PFSK-1 (cell line): ENCODE measurements at regions not wholly inside any gene's neighbourhood (a gene's known extent, or its start where the extent isn't known, plus 50 kb on each side); places are given as distances from the start of the nearest gene placed in this dataset.

Experiments
- FOXP2 ChIP-seq: optimal IDR thresholded peaks from 2 replicates; pipeline ENCODE3; 2011; ENCODE audit warnings: borderline replicate concordance, control low read depth, inconsistent platforms; ENCODE audit not compliant: insufficient read depth; ENCODE audit errors: extremely low read length, extremely low read depth
- POLR2AphosphoS5 ChIP-seq: IDR thresholded peaks from 2 replicates; pipeline ENCODE4 v1.6.1; 2012; ENCODE audit warnings: low read depth, mild to moderate bottlenecking, control low read depth, low read length, moderate library complexity
- SIN3A ChIP-seq: IDR thresholded peaks from 2 replicates; pipeline ENCODE4 v1.6.1; 2012; ENCODE audit warnings: mild to moderate bottlenecking, low read length, moderate library complexity, borderline replicate concordance; ENCODE audit not compliant: insufficient read depth
- TAF1 ChIP-seq: IDR thresholded peaks from 2 replicates; pipeline ENCODE4 v1.6.1; 2012; ENCODE audit warnings: low read length, control low read depth, borderline replicate concordance; ENCODE audit not compliant: insufficient read depth
- TF ChIP-seq, protein P1 (sequence below), 2 experiments: IDR thresholded peaks; 2 replicates each; pipeline versions ENCODE4 v1.6.1 to v1.8.0; 2011 to 2012; ENCODE audit warnings: low read depth in 2 of 2, low read length in 2 of 2, control low read depth in 1 of 2, inconsistent platforms in 1 of 2, mild to moderate bottlenecking in 1 of 2, moderate library complexity in 1 of 2; ENCODE audit not compliant: insufficient read depth in 1 of 2

- TF ChIP-seq, protein P1, sequence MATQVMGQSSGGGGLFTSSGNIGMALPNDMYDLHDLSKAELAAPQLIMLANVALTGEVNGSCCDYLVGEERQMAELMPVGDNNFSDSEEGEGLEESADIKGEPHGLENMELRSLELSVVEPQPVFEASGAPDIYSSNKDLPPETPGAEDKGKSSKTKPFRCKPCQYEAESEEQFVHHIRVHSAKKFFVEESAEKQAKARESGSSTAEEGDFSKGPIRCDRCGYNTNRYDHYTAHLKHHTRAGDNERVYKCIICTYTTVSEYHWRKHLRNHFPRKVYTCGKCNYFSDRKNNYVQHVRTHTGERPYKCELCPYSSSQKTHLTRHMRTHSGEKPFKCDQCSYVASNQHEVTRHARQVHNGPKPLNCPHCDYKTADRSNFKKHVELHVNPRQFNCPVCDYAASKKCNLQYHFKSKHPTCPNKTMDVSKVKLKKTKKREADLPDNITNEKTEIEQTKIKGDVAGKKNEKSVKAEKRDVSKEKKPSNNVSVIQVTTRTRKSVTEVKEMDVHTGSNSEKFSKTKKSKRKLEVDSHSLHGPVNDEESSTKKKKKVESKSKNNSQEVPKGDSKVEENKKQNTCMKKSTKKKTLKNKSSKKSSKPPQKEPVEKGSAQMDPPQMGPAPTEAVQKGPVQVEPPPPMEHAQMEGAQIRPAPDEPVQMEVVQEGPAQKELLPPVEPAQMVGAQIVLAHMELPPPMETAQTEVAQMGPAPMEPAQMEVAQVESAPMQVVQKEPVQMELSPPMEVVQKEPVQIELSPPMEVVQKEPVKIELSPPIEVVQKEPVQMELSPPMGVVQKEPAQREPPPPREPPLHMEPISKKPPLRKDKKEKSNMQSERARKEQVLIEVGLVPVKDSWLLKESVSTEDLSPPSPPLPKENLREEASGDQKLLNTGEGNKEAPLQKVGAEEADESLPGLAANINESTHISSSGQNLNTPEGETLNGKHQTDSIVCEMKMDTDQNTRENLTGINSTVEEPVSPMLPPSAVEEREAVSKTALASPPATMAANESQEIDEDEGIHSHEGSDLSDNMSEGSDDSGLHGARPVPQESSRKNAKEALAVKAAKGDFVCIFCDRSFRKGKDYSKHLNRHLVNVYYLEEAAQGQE (IDR thresholded peaks at IDR 0.05; ENCODE audit: insufficient read depth in 1 of 2, low read depth in 2 of 2, low read length in 2 of 2): no peak
- TF ChIP-seq TAF1 (no peak), SIN3A (no peak), POLR2AphosphoS5 (no peak), FOXP2 (no peak)
Measured at GRCh38 chr1:182134257-182134656, 72.7 kb upstream of the ZNF648 start.

DNA sequence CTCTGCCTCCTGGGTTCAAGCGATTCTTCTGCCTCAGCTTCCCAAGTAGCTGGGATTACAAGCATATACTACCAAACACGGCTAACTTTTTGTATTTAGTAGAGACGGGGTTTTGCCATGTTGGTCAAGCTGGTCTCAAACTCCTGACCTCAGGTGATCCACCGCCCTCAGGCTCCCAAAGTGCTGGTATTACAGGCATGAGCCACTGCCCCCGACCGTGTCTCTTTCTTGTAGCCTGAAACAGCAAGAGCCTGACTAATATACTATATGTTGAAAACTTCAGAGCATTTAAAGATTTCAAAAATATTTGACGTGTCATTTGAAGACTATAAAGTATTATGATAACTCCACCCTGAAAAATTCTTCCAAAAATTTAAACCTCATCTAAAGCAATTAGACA lies 71.7 kb upstream of the ZNF648 start:
- TF ChIP-seq POLR2AphosphoS5 (no peak), TAF1 (no peak), SIN3A (no peak), FOXP2 (no peak)
- TF ChIP-seq, protein P1 (IDR thresholded peaks at IDR 0.05; ENCODE audit: insufficient read depth in 1 of 2, low read depth in 2 of 2, low read length in 2 of 2): no peak

DNA sequence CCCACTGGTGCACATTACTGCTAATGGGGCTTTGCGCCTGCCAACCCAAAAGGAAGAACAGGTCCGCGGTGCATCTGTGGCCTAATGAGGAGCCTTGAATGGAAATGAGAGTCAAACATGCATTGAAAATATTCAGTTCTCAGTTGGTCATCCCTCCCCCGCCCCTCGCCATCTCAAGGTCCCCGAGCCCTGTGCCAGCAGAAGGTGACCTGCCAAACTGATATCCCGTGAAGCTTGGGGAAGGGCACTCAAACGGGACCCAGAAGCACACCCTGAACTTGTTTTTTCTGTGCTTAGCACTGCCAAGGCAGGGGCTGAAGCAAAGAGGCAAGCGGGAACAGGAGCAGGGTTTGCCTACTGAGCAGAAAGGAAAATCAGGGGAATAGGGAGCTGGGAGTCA lies 67.9 kb upstream of the ZNF648 start:
- TF ChIP-seq SIN3A (no peak), TAF1 (no peak), FOXP2 (no peak), POLR2AphosphoS5 (no peak)
- TF ChIP-seq, protein P1 (IDR thresholded peaks at IDR 0.05; ENCODE audit: insufficient read depth in 1 of 2, low read depth in 2 of 2, low read length in 2 of 2): no peak

GRCh38 chr1:182128502-182128901 lies 67.0 kb upstream of the ZNF648 start:
- TF ChIP-seq SIN3A: no peak

DNA sequence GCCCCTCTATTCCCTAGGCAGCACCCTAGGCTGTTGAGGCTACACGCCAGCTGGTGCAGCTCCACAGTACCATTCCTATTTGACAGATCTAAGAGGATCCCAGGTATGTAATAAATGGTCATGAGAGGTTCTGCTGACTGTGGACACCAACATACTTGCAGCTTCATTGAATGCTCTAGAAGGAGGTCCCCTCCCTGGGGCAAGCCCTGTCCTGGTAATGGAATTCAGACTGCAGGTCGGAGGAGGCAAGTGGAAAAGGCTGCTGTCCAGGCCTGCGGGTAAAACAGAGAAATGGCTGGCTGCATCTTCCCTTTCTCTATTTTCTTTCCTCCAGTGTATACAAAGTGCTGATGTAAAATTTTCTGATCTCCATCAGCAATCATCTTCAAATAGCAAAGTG lies 66.1 kb upstream of the ZNF648 start:
- TF ChIP-seq, protein P1 (IDR thresholded peaks at IDR 0.05; ENCODE audit: insufficient read depth in 1 of 2, low read depth in 2 of 2, low read length in 2 of 2): no peak
- no peak for TF ChIP-seq FOXP2
- TF ChIP-seq POLR2AphosphoS5: no peak
- TF ChIP-seq TAF1: no peak
- no peak for TF ChIP-seq SIN3A
